HEK293 (cell line): ENCODE measurements at regions not wholly inside any gene's neighbourhood (a gene's known extent, or its start where the extent isn't known, plus 50 kb on each side); places are given as distances from the start of the nearest gene placed in this dataset.
A peak's percentile ranks its signal among the peaks of the same experiment; 100 is the strongest.

Source experiments
- CTCF ChIA-PET: fragments of 350-600 bp; formaldehyde crosslinking; extraction: SDS; loops from one replicate; lab custom pipeline; 2021; ENCODE audit warnings: antibody characterized with exemption; lab: Yijun Ruan, JAX
- POLR2A ChIA-PET: fragments of 300-600 bp; formaldehyde crosslinking; extraction: SDS; loops from one replicate; lab custom pipeline; 2020; ENCODE audit warnings: antibody characterized with exemption, inconsistent platforms; lab: Yijun Ruan, JAX
- H3K27ac ChIP-seq: fragments of 200-500 bp; sonication (Bioruptor generic); 2 replicates; pipeline ENCODE4 v1.5.1; 2014; ENCODE audit warnings: low read depth, low read length, control low read depth, inconsistent platforms; ENCODE audit errors: extremely low read depth
- H3K36me3 ChIP-seq, 2 experiments: fragments of 200-500 bp in 1 of 2; sonication (Bioruptor generic) in 1 of 2; 1 replicate in 1 of 2; 2 replicates in 1 of 2; pipeline ENCODE4 v1.5.1; 2014 to 2017; ENCODE audit warnings: inconsistent platforms in 2 of 2, low read length in 2 of 2; ENCODE audit not compliant: control insufficient read depth in 2 of 2, insufficient read depth in 1 of 2
- H3K4me1 ChIP-seq: fragments of 200-500 bp; sonication (Bioruptor generic); 2 replicates; pipeline ENCODE4 v1.5.1; 2014; ENCODE audit warnings: mild to moderate bottlenecking, low read length, inconsistent platforms; ENCODE audit not compliant: control insufficient read depth, insufficient read depth
- H3K4me3 ChIP-seq: 2 replicates; pipeline ENCODE4 v1.5.1; 2011; ENCODE audit warnings: low read depth, mild to moderate bottlenecking, control low read depth, low read length, moderate library complexity
- H3K9me3 ChIP-seq: fragments of 200-500 bp; sonication (Bioruptor generic); 2 replicates; pipeline ENCODE4 v1.5.1; 2014; ENCODE audit warnings: low read depth, low read length, inconsistent platforms; ENCODE audit not compliant: control insufficient read depth, insufficient read depth
- GLI4 ChIP-seq: fragments of 450-650 bp; formaldehyde crosslinking; IDR thresholded peaks from 2 replicates; pipeline ENCODE4 v1.5.1; 2016; ENCODE audit warnings: missing biosample characterization, missing genetic modification characterization
- HOXD13 ChIP-seq: sonication (generic); formaldehyde crosslinking; IDR thresholded peaks from 2 replicates; pipeline ENCODE4 v1.8.0; 2022; ENCODE audit warnings: missing genetic modification reagents, borderline replicate concordance
- RBAK ChIP-seq: fragments of 450-650 bp; formaldehyde crosslinking; IDR thresholded peaks from 2 replicates; pipeline ENCODE4 v1.5.1; 2016; ENCODE audit warnings: missing biosample characterization, missing genetic modification characterization
- ZBTB17 ChIP-seq: fragments of 450-650 bp; formaldehyde crosslinking; IDR thresholded peaks from 2 replicates; pipeline ENCODE4 v1.5.1; 2016; ENCODE audit warnings: missing biosample characterization, missing genetic modification characterization
- ZBTB21 ChIP-seq: fragments of 450-650 bp; formaldehyde crosslinking; IDR thresholded peaks from 2 replicates; pipeline ENCODE4 v1.5.1; 2017; ENCODE audit warnings: missing biosample characterization, missing genetic modification characterization
- ZFHX2 ChIP-seq: fragments of 450-650 bp; formaldehyde crosslinking; conservative IDR thresholded peaks from 2 replicates; pipeline ENCODE4 v1.5.1; 2016; ENCODE audit warnings: missing biosample characterization, missing genetic modification characterization
- ZFP37 ChIP-seq: fragments of 450-650 bp; formaldehyde crosslinking; IDR thresholded peaks from 2 replicates; pipeline ENCODE4 v1.5.1; 2016; ENCODE audit warnings: missing biosample characterization, missing genetic modification characterization
- ZNF146 ChIP-seq: fragments of 450-650 bp; formaldehyde crosslinking; IDR thresholded peaks from 2 replicates; pipeline ENCODE4 v1.5.1; 2016; ENCODE audit warnings: missing biosample characterization, missing genetic modification characterization
- ZNF302 ChIP-seq: fragments of 450-650 bp; formaldehyde crosslinking; IDR thresholded peaks from 2 replicates; pipeline ENCODE4 v1.5.1; 2016; ENCODE audit warnings: missing biosample characterization, missing genetic modification characterization, low read depth
- ZNF350 ChIP-seq: fragments of 450-650 bp; formaldehyde crosslinking; IDR thresholded peaks from 2 replicates; pipeline ENCODE4 v1.5.0; 2017; ENCODE audit warnings: missing biosample characterization, mild to moderate bottlenecking, missing genetic modification characterization
- ZNF404 ChIP-seq: fragments of 450-650 bp; formaldehyde crosslinking; IDR thresholded peaks from 2 replicates; pipeline ENCODE4 v1.5.1; 2017; ENCODE audit warnings: missing biosample characterization, missing genetic modification characterization
- ZNF596 ChIP-seq: fragments of 450-650 bp; IDR thresholded peaks from 2 replicates; pipeline ENCODE4 v1.5.0; 2018; ENCODE audit warnings: missing biosample characterization, mild to moderate bottlenecking, missing genetic modification characterization, moderate library complexity
- ZNF707 ChIP-seq: fragments of 450-650 bp; formaldehyde crosslinking; IDR thresholded peaks from 2 replicates; pipeline ENCODE4 v1.5.1; 2016; ENCODE audit warnings: missing biosample characterization, missing genetic modification characterization
- ZNF768 ChIP-seq: fragments of 450-650 bp; formaldehyde crosslinking; IDR thresholded peaks from 2 replicates; pipeline ENCODE4 v1.5.1; 2018; ENCODE audit warnings: missing biosample characterization, mild to moderate bottlenecking, missing genetic modification characterization
- ZNF785 ChIP-seq: fragments of 450-650 bp; formaldehyde crosslinking; IDR thresholded peaks from 2 replicates; pipeline ENCODE4 v1.5.1; 2016; ENCODE audit warnings: missing biosample characterization, missing genetic modification characterization
- ZSCAN16 ChIP-seq: fragments of 450-650 bp; formaldehyde crosslinking; IDR thresholded peaks from 2 replicates; pipeline ENCODE4 v1.5.1; 2016; ENCODE audit warnings: missing biosample characterization, missing genetic modification characterization
- TF ChIP-seq, protein P1 (sequence below): fragments of 450-650 bp; formaldehyde crosslinking; IDR thresholded peaks from 2 replicates; pipeline ENCODE4 v1.5.1; 2016; ENCODE audit warnings: missing biosample characterization, missing genetic modification characterization
- TF ChIP-seq, protein P2 (sequence below): fragments of 450-650 bp; formaldehyde crosslinking; IDR thresholded peaks from 2 replicates; pipeline ENCODE4 v1.5.0; 2017; ENCODE audit warnings: missing biosample characterization, missing genetic modification characterization, borderline replicate concordance
- TF ChIP-seq, protein P3 (sequence below): fragments of 450-650 bp; formaldehyde crosslinking; IDR thresholded peaks from 2 replicates; pipeline ENCODE4 v1.5.1; 2017; ENCODE audit warnings: missing biosample characterization, missing genetic modification characterization
- TF ChIP-seq, protein P4 (sequence below): fragments of 450-650 bp; formaldehyde crosslinking; IDR thresholded peaks from 2 replicates; pipeline ENCODE4 v1.5.1; 2017; ENCODE audit warnings: missing biosample characterization, missing genetic modification characterization

DNA sequence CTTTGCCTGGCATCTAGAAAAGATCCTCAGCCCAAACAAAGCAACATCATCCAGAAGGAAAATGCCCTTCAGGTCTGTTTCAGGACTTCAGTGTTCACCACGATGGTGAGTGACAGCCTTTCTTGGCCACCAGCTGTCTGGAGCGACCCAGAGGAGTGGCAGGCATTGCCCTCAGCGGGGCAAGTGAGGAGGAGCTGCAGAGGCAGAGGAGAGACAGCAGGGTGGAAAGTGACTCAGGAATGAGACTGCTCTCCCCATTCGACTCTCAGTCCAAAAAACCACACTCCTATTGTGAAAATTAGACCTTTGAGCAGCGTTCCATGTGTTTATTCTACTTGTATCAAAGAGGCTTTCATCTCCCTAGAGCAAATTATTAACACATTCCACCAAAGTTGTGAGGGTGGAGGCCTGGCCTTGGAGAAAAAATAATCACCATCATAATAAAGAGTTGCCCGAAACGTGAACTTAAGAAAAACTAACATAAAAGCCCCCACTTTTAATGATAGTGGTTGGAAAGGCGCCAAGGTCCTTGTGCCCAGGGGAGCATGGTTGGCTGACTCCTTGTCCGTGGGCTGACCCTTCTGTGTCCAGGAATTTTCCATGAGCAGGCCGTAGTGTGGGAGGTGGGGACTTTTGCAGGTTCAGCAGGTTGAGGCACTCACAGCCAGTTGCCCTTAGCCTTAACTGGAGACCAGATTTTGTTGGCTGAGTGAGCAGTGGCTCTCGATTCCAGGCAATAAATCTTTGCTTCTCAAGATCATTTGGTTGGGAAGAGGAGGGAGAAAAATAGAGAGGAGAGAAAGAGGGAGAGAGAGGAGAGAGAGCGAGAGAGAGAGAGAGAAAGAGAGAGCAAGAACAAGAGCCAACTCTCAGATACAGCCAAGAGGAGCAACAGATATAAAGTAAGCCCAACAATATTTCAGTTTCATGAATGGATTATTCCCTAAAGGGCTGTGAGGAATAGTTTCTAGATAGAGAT is 125.9 kb upstream of the ANKRD55 start (continued):
- TF ChIP-seq, protein P1, sequence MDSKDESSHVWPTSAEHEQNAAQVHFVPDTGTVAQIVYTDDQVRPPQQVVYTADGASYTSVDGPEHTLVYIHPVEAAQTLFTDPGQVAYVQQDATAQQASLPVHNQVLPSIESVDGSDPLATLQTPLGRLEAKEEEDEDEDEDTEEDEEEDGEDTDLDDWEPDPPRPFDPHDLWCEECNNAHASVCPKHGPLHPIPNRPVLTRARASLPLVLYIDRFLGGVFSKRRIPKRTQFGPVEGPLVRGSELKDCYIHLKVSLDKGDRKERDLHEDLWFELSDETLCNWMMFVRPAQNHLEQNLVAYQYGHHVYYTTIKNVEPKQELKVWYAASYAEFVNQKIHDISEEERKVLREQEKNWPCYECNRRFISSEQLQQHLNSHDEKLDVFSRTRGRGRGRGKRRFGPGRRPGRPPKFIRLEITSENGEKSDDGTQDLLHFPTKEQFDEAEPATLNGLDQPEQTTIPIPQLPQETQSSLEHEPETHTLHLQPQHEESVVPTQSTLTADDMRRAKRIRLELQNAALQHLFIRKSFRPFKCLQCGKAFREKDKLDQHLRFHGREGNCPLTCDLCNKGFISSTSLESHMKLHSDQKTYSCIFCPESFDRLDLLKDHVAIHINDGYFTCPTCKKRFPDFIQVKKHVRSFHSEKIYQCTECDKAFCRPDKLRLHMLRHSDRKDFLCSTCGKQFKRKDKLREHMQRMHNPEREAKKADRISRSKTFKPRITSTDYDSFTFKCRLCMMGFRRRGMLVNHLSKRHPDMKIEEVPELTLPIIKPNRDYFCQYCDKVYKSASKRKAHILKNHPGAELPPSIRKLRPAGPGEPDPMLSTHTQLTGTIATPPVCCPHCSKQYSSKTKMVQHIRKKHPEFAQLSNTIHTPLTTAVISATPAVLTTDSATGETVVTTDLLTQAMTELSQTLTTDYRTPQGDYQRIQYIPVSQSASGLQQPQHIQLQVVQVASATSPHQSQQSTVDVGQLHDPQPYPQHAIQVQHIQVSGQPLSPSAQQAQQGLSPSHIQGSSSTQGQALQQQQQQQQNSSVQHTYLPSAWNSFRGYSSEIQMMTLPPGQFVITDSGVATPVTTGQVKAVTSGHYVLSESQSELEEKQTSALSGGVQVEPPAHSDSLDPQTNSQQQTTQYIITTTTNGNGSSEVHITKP, result peak; percentile 31; the same call in 1 of the 2 replicates
- TF ChIP-seq ZNF596 (peak; percentile 89), ZFHX2 (tag by site-specific recombination) (peak; percentile 65)
- TF ChIP-seq, all 188 proteins: peak for 6

DNA sequence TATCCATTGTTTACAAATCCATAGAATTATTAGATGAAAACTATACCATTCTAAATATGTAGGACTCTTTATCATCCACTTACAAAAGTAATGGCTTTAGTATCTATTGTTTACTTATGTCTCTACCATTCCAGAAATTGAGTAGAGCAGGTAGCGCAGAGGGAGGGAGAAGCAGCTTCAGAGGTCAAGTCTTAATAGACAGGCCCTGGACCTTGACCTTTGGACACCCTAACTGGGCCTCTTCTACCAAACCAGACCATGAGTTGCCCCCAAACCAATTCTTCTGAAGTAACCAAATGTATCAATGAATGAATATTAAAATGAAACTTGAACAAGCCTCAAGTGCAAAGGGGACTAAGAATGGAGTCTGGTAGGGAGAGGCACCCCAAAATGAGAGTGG is 124.9 kb upstream of the ANKRD55 start:
- ChIA-PET POLR2A (no interaction called here), CTCF (no interaction called here)
- H3K27ac ChIP-seq, result no peak overlapping the region
- TF ChIP-seq, protein P2, sequence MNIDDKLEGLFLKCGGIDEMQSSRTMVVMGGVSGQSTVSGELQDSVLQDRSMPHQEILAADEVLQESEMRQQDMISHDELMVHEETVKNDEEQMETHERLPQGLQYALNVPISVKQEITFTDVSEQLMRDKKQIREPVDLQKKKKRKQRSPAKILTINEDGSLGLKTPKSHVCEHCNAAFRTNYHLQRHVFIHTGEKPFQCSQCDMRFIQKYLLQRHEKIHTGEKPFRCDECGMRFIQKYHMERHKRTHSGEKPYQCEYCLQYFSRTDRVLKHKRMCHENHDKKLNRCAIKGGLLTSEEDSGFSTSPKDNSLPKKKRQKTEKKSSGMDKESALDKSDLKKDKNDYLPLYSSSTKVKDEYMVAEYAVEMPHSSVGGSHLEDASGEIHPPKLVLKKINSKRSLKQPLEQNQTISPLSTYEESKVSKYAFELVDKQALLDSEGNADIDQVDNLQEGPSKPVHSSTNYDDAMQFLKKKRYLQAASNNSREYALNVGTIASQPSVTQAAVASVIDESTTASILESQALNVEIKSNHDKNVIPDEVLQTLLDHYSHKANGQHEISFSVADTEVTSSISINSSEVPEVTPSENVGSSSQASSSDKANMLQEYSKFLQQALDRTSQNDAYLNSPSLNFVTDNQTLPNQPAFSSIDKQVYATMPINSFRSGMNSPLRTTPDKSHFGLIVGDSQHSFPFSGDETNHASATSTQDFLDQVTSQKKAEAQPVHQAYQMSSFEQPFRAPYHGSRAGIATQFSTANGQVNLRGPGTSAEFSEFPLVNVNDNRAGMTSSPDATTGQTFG (tag by site-specific recombination), result no peak
- TF ChIP-seq ZSCAN16, result no peak
- no peak for TF ChIP-seq ZNF707 (tag by site-specific recombination)
- TF ChIP-seq HOXD13, result no peak
- TF ChIP-seq RBAK (tag by site-specific recombination), result no peak
- no peak for TF ChIP-seq ZNF404 (tag by site-specific recombination)
- no peak for TF ChIP-seq ZNF768 (tag by site-specific recombination)
- TF ChIP-seq ZNF350 (tag by site-specific recombination), result no peak
- TF ChIP-seq, protein P3, sequence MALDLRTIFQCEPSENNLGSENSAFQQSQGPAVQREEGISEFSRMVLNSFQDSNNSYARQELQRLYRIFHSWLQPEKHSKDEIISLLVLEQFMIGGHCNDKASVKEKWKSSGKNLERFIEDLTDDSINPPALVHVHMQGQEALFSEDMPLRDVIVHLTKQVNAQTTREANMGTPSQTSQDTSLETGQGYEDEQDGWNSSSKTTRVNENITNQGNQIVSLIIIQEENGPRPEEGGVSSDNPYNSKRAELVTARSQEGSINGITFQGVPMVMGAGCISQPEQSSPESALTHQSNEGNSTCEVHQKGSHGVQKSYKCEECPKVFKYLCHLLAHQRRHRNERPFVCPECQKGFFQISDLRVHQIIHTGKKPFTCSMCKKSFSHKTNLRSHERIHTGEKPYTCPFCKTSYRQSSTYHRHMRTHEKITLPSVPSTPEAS, result no peak
- no peak for TF ChIP-seq ZNF302 (tag by site-specific recombination)
- no peak for TF ChIP-seq ZNF785 (tag by site-specific recombination)
- TF ChIP-seq ZNF146 (tag by site-specific recombination), result no peak
- H3K9me3 ChIP-seq, result no peaks in the 10 kb centered on the region
- H3K36me3 ChIP-seq, result no peaks in the 10 kb centered on the region
- H3K4me3 ChIP-seq, result no peak overlapping the region
- peaks cover 8% of the 10 kb centered on the region; the same call in 1 of the 2 replicates for H3K4me1 ChIP-seq

DNA sequence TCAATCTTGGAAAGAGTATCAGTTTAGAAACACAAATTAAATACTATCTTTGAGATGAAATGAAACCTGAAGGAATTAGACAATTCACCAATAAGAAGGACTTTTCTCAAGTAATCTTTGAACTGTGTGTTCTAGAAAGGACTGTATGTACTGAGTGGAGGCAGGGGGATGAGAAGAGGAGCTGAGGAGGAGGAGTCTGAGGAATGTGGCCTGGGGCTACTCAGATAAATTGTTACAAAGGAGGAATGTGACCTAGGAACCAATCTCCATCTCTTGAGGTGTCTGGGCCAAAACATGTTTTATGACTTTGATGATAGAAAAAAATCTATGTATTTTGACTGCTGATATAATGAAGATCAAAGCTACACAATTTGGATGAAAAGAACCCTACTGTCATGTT is 124.3 kb upstream of the ANKRD55 start:
- ChIA-PET POLR2A (interaction anchor here (0.7 kb wide), 1 partner anchor 827 kb away, joined by 3 read pairs; no protein-coding TSS in a partner anchor), CTCF (no interaction called here)
- H3K27ac ChIP-seq, result no peak overlapping the region
- no peaks in the 10 kb centered on the region for H3K36me3 ChIP-seq
- peaks cover 8% of the 10 kb centered on the region; the same call in 1 of the 2 replicates for H3K4me1 ChIP-seq
- no peaks in the 10 kb centered on the region for H3K9me3 ChIP-seq
- H3K4me3 ChIP-seq, result no peak overlapping the region
- TF ChIP-seq, protein P4, sequence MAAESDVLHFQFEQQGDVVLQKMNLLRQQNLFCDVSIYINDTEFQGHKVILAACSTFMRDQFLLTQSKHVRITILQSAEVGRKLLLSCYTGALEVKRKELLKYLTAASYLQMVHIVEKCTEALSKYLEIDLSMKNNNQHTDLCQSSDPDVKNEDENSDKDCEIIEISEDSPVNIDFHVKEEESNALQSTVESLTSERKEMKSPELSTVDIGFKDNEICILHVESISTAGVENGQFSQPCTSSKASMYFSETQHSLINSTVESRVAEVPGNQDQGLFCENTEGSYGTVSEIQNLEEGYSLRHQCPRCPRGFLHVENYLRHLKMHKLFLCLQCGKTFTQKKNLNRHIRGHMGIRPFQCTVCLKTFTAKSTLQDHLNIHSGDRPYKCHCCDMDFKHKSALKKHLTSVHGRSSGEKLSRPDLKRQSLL, result no peak
- TF ChIP-seq GLI4 (tag by site-specific recombination), result no peak
- TF ChIP-seq, protein P1, result no peak
- TF ChIP-seq ZFP37, result no peak
- no peak for TF ChIP-seq ZBTB17 (tag by site-specific recombination)
- no peak for TF ChIP-seq ZBTB21 (tag by site-specific recombination)
- no peak for TF ChIP-seq ZNF404 (tag by site-specific recombination)
